ENCODE measurements at regions not wholly inside any gene's neighbourhood (a gene's known extent, or its start where the extent isn't known, plus 50 kb on each side); places are given as distances from the start of the nearest gene placed in this dataset.
"Not testable (repeated sequence)": the region's sequence is repeated elsewhere in the genome, so short reads cannot be mapped to it uniquely, and the experiment has no call there.

- peak; percentile 28 for DNase-seq
These were observed 281.8 kb upstream of the PLD5 start for GRCh38 chr1:242806324-242806723.

GRCh38 chr1:242805360-242805759 lies 280.9 kb upstream of the PLD5 start:
- not testable (repeated sequence) for DNase-seq

GRCh38 chr1:242802973-242803372 lies 278.5 kb upstream of the PLD5 start:
- DNase-seq, result no peak

GRCh38 chr1:242800521-242800920 lies 276.0 kb upstream of the PLD5 start:
- no peak for DNase-seq

GRCh38 chr1:242797856-242798255 lies 273.4 kb upstream of the PLD5 start:
- DNase-seq, result no peak

- no peak for DNase-seq
These were observed 264.3 kb upstream of the PLD5 start for GRCh38 chr1:242788771-242789170.

- DNase-seq, result no peak
These were observed 263.5 kb upstream of the PLD5 start for GRCh38 chr1:242787968-242788367.

- DNase-seq, result peak; percentile 75
These were observed 260.3 kb upstream of the PLD5 start for GRCh38 chr1:242784807-242785206.

- DNase-seq, result peak; percentile 97
These were observed 259.6 kb upstream of the PLD5 start for GRCh38 chr1:242784084-242784483.

GRCh38 chr1:242774256-242774655 lies 249.8 kb upstream of the PLD5 start:
- DNase-seq, result no peak

- no peak for DNase-seq
These were observed 245.9 kb upstream of the PLD5 start for GRCh38 chr1:242770366-242770765.

GRCh38 chr1:242764161-242764560 lies 239.7 kb upstream of the PLD5 start:
- no peak for DNase-seq

- no peak for DNase-seq
These were observed 237.1 kb upstream of the PLD5 start for GRCh38 chr1:242761556-242761955.

- DNase-seq, result no peak
These were observed 230.4 kb upstream of the PLD5 start for GRCh38 chr1:242754926-242755325.

GRCh38 chr1:242754125-242754524 lies 229.6 kb upstream of the PLD5 start:
- DNase-seq, result no peak

- no peak for DNase-seq
These were observed 222.7 kb upstream of the PLD5 start for GRCh38 chr1:242747233-242747632.

GRCh38 chr1:242745079-242745478 lies 220.6 kb upstream of the PLD5 start:
- DNase-seq, result no peak

- no peak for DNase-seq
These were observed 219.7 kb upstream of the PLD5 start for GRCh38 chr1:242743983-242744780.

GRCh38 chr1:242738702-242739645 lies 214.5 kb upstream of the PLD5 start:
- DNase-seq, result no peak

- no peak for DNase-seq
These were observed 212.1 kb upstream of the PLD5 start for GRCh38 chr1:242736611-242737010.

GRCh38 chr1:242735323-242735722 lies 210.8 kb upstream of the PLD5 start:
- no peak for DNase-seq

- no peak for DNase-seq
These were observed 206.9 kb upstream of the PLD5 start for GRCh38 chr1:242731446-242731845.

GRCh38 chr1:242728696-242729095 lies 204.2 kb upstream of the PLD5 start:
- DNase-seq, result no peak
